Endothelial cell of umbilical vein (primary cell): ENCODE measurements at regions not wholly inside any gene's neighbourhood (a gene's known extent, or its start where the extent isn't known, plus 50 kb on each side); places are given as distances from the start of the nearest gene placed in this dataset.

Experiments
- BruUV-seq: library from RNA; stranded (reverse); fragments of 400-500 nt; replicated peaks from 2 replicates; lab custom pipeline; 2021; lab: Mats Ljungman, UMichigan
- CTCF ChIA-PET: fragments of 300-600, 350-600 bp; sonication (Branson Sonifier 250); formaldehyde crosslinking; loops from one replicate; lab custom pipeline; 2021; ENCODE audit warnings: antibody characterized with exemption, inconsistent platforms; lab: Charles Lee
- POLR2A ChIA-PET: fragments of 300-600, 350-600 bp; sonication (Branson Sonifier 250); formaldehyde crosslinking; loops from one replicate; lab custom pipeline; 2021; ENCODE audit warnings: antibody characterized with exemption, inconsistent platforms; lab: Charles Lee
- DNase-seq: peaks from one replicate; pipeline ENCODE4 v3.0.0-alpha.2; 2011; ENCODE audit warnings: low read depth, low spot score
- FAIRE-seq: peaks from 2 replicates; lab custom pipeline; 2011; peaks lifted over from hg19 to GRCh38; lab: Jason Lieb, UNC
- H2AFZ ChIP-seq: 2 replicates; pipeline ENCODE4 v1.6.0; 2012; ENCODE audit warnings: low read depth, low read length, control low read depth, inconsistent platforms
- H3K27ac ChIP-seq: 2 replicates; pipeline ENCODE4 v1.5.1; 2011; ENCODE audit warnings: low read depth, mild to moderate bottlenecking, control low read depth, low read length, moderate library complexity; ENCODE audit not compliant: insufficient read depth
- H3K27me3 ChIP-seq, 2 experiments: 2 replicates each; pipeline versions ENCODE4 v1.6.0 to v1.6.1; 2011; ENCODE audit warnings: low read length in 2 of 2, mixed read lengths in 1 of 2; ENCODE audit not compliant: control insufficient read depth in 2 of 2, insufficient read depth in 2 of 2
- H3K36me3 ChIP-seq, 2 experiments: 2 replicates in 1 of 2; 3 replicates in 1 of 2; pipeline ENCODE4 v1.5.1; 2011; ENCODE audit warnings: low read length in 2 of 2, mild to moderate bottlenecking in 1 of 2, moderate library complexity in 1 of 2; ENCODE audit not compliant: control insufficient read depth in 2 of 2, insufficient read depth in 2 of 2; ENCODE audit errors: extremely low read depth in 1 of 2
- H3K4me1 ChIP-seq: 3 replicates; pipeline ENCODE4 v1.5.1; 2011; ENCODE audit warnings: mild to moderate bottlenecking, low read length; ENCODE audit not compliant: control insufficient read depth, insufficient read depth; ENCODE audit errors: extremely low read depth
- H3K4me2 ChIP-seq: 2 replicates; pipeline ENCODE4 v1.6.1; 2011; ENCODE audit warnings: low read length, control low read depth, mixed read lengths; ENCODE audit not compliant: insufficient read depth
- H3K4me3 ChIP-seq, 3 experiments: fragments of 200-600 bp in 1 of 3; sonication (generic), shearing (Covaris generic) in 1 of 3; replicated peaks in 1 of 3; 2 replicates each; pipeline ENCODE4 v1.5.1; 2011 to 2016; ENCODE audit warnings: control low read depth in 3 of 3, low read length in 3 of 3, mild to moderate bottlenecking in 2 of 3, inconsistent platforms in 1 of 3, low read depth in 1 of 3, moderate library complexity in 1 of 3; ENCODE audit not compliant: insufficient read depth in 1 of 3
- H3K79me2 ChIP-seq: 2 replicates; pipeline ENCODE4 v1.6.0; 2012; ENCODE audit warnings: low read length, inconsistent platforms; ENCODE audit not compliant: control insufficient read depth, insufficient read depth
- H3K9ac ChIP-seq: replicated peaks from 2 replicates; pipeline ENCODE3; 2011; ENCODE audit warnings: low read length, control low read depth; ENCODE audit not compliant: insufficient read depth; ENCODE audit errors: extremely low read depth
- H3K9me1 ChIP-seq: replicated peaks from 3 replicates; pipeline ENCODE4 v1.6.0; 2011; ENCODE audit warnings: mild to moderate bottlenecking, low read length; ENCODE audit not compliant: control insufficient read depth, insufficient read depth; ENCODE audit errors: extremely low read depth
- H3K9me3 ChIP-seq: replicated peaks from 2 replicates; pipeline ENCODE4 v1.5.1; 2012; ENCODE audit warnings: low read length, inconsistent platforms; ENCODE audit not compliant: control insufficient read depth, insufficient read depth
- H4K20me1 ChIP-seq: replicated peaks from 2 replicates; pipeline ENCODE3; 2011; ENCODE audit warnings: mild to moderate bottlenecking, low read length; ENCODE audit not compliant: control insufficient read depth, insufficient read depth; ENCODE audit errors: extremely low read depth
- CTCF ChIP-seq, 2 donors: IDR thresholded peaks; 1 replicate in 1 of 2; 2 replicates in 1 of 2; pipeline ENCODE4 v1.5.1; 2011; ENCODE audit warnings: low read length in 2 of 2, mild to moderate bottlenecking in 2 of 2, moderate library complexity in 2 of 2, control low read depth in 1 of 2, inconsistent platforms in 1 of 2, low read depth in 1 of 2; ENCODE audit not compliant: insufficient read depth in 1 of 2; ENCODE audit errors: extremely low read depth in 1 of 2
- GATA2 ChIP-seq: IDR thresholded peaks from 2 replicates; pipeline ENCODE4 v1.7.0; 2011; ENCODE audit warnings: low read depth, mild to moderate bottlenecking, moderate library complexity, mixed read lengths, low read length; ENCODE audit not compliant: insufficient read length, insufficient read depth
- JUN ChIP-seq: IDR thresholded peaks from 2 replicates; pipeline ENCODE4 v1.6.1; 2011; ENCODE audit warnings: borderline replicate concordance, low read depth; ENCODE audit not compliant: insufficient read length, insufficient read depth
- MAX ChIP-seq: IDR thresholded peaks from 2 replicates; pipeline ENCODE4 v1.6.1; 2011; ENCODE audit not compliant: insufficient read depth, insufficient read length
- POLR2A ChIP-seq: IDR thresholded peaks from 2 replicates; pipeline ENCODE4 v1.6.1; 2012; ENCODE audit warnings: low read depth, mild to moderate bottlenecking, control low read depth, low read length
- POLR2AphosphoS5 ChIP-seq: IDR thresholded peaks from 2 replicates; pipeline ENCODE4 v1.6.1; 2012; ENCODE audit warnings: low read depth, mild to moderate bottlenecking, control low read depth, low read length, moderate library complexity; ENCODE audit not compliant: insufficient read depth
- dilution Hi-C: fragments of 300-500 bp; cut with MboI; formaldehyde crosslinking; loops from one replicate; pipeline ENCODE4 v1.15.0; 2019; ENCODE audit warnings: low sequenced_read_pairs; ENCODE audit not compliant: extremely low pct_ligation_motif_present
- intact Hi-C: fragments of 100-400 bp; cut with micrococcal nuclease; formaldehyde crosslinking; loops from one replicate; pipeline ENCODE4 v1.10.0; 2022

GRCh38 chr10:52956861-52957260, 184.3 kb upstream of the MBL2 start:
- no TSS peak for BruUV-seq
- POLR2A ChIA-PET: no interaction called here
- no peak for FAIRE-seq

More at GRCh38 chr10:52956861-52957260, 184.3 kb upstream of the MBL2 start:
- Histone ChIP-seq H3K4me2 (no peak overlapping the region), H3K27me3 (peaks cover 0 to 2% of the 10 kb centered on the region in 2 experiments), H3K9me3 (no peaks in the 10 kb centered on the region), H2AFZ (no peak overlapping the region), H3K27ac (no peak overlapping the region), H3K79me2 (no peaks in the 10 kb centered on the region), H3K9me1 (no peaks in the 10 kb centered on the region), H3K36me3 (no peaks in the 10 kb centered on the region), H3K4me1 (no peaks in the 10 kb centered on the region), H3K4me3 (no peak overlapping the region), H4K20me1 (no peaks in the 10 kb centered on the region), H3K9ac (no peak overlapping the region)
- dilution Hi-C loops (no loop called here), intact Hi-C loops (loop anchor here (5.0 to 10.0 kb wide), 2 partner anchors 115 to 888 kb away; no protein-coding TSS in a partner anchor)
- no peak for DNase-seq
- CTCF ChIA-PET: interaction anchor here (1.4 kb wide), 1 partner anchor 139 kb away, joined by 4 read pairs; no protein-coding TSS in a partner anchor
- TF ChIP-seq POLR2AphosphoS5 (no peak), POLR2A (no peak), MAX (no peak), CTCF (IDR thresholded peaks at IDR 0.05; ENCODE audit: extremely low read depth in 1 of 2, insufficient read depth in 1 of 2, low read depth in 1 of 2, low read length in 2 of 2) (no peak), GATA2 (no peak), JUN (no peak)
